Pancreas (tissue), 10 donors: ENCODE measurements at regions not wholly inside any gene's neighbourhood (a gene's known extent, or its start where the extent isn't known, plus 50 kb on each side); places are given as distances from the start of the nearest gene placed in this dataset.

ENCODE experiments used
- ATAC-seq, 4 donors: fragments of 200-7000 bp; cut with Tn5 transposase; one replicate each; pipeline versions ENCODE4 v1.8.0 to v1.9.1; 2020; ENCODE audit warnings: mild to moderate bottlenecking in 4 of 4, moderate library complexity in 4 of 4
- DNase-seq, 6 donors: peaks; one replicate each; pipeline ENCODE4 v3.0.0-alpha.2; 2020
- FAIRE-seq: peaks from 2 replicates; lab custom pipeline; 2012; peaks lifted over from hg19 to GRCh38; lab: Jason Lieb, UNC
- H3K27ac ChIP-seq, 4 donors: fragments of 200-600 bp; sonication (generic); 1 replicate in 3 of 4; 2 replicates in 1 of 4; pipeline versions ENCODE4 v1.5.0 to v1.8.0; 2020
- H3K27me3 ChIP-seq, 4 donors: fragments of 200-600 bp; one replicate each; pipeline ENCODE4 v1.8.0; 2021
- H3K36me3 ChIP-seq, 3 donors: fragments of 200-600 bp; sonication (generic) in 1 of 3; one replicate each; pipeline versions ENCODE4 v1.5.0 to v1.8.0; 2020 to 2021
- H3K4me1 ChIP-seq, 3 donors: fragments of 200-600 bp; one replicate each; pipeline ENCODE4 v1.8.0; 2021
- H3K4me3 ChIP-seq, 4 donors: fragments of 200-600 bp; sonication (generic) in 2 of 4; one replicate each; pipeline versions ENCODE4 v1.5.0 to v1.8.0; 2020 to 2021
- H3K9me3 ChIP-seq, 4 donors: fragments of 200-600 bp; one replicate each; pipeline ENCODE4 v1.8.0; 2021
- CTCF ChIP-seq, 4 donors: fragments of 200-600 bp; sonication (generic) in 3 of 4; IDR thresholded peaks; one replicate each; pipeline versions ENCODE4 v1.5.0 to v1.8.0; 2021; ENCODE audit warnings: antibody characterized with exemption in 4 of 4
- WGBS, 2 donors: extraction: QIAGEN DNeasy Blood & Tissue Kit; methylation state at CpG; one replicate each; pipeline ENCODE4 v1.1.7; 2013; 5-methylcytosine and 5-hydroxymethylcytosine counted together
- intact Hi-C, 3 donors: fragments of 100-400 bp; cut with DNase I; formaldehyde crosslinking; loops; one replicate each; pipeline versions ENCODE4 v1.11.1 to v1.14.2; 2022
- donor health status: healthy with polysubstance abuse.
- donor health status: DM: no; HTN: no; CAD: no; lungs with moderate emphysema.
- donor health status: DM: no; HTN: no; CAD: no.
- donor health status: control.
- donor health status: control.
- donor health status: Bipolar disorder and iron deficiency.
- donor health status: DM: yes; HTN: yes; CAD: no.
- donor health status: DM: no; HTN: no; CAD: no.
- donor health status: DM: no; HTN: no; CAD: no.
- donor health status: DM: yes; HTN: yes; CAD: no.

GRCh38 chr12:88273875-88274274, 131.8 kb downstream of the TMTC3 start:
- H3K9me3 ChIP-seq: peaks cover 0 to 3% (median 0%) of the 10 kb centered on the region in 4 donors

GRCh38 chr12:88291498-88292131, 149.5 kb downstream of the TMTC3 start:
- no peaks in the 10 kb centered on the region for H3K4me1 ChIP-seq
- no peak overlapping the region for H3K27ac ChIP-seq
- no peaks in the 10 kb centered on the region for H3K9me3 ChIP-seq
- no peak for FAIRE-seq
- no peak for TF ChIP-seq CTCF (IDR thresholded peaks at IDR 0.05)
- 68 to 69% methylated on average over 3 of the region's 3 CpGs for WGBS, 2 donors
- no peak overlapping the region for H3K4me3 ChIP-seq
- H3K27me3 ChIP-seq: no peaks in the 10 kb centered on the region
- ATAC-seq: peak in 1 of 4 donors; percentile 26
- DNase-seq: no peak
- H3K36me3 ChIP-seq: no peaks in the 10 kb centered on the region
- intact Hi-C loops: no loop called here

More at GRCh38 chr12:88273875-88274274, 131.8 kb downstream of the TMTC3 start:
- no peaks in the 10 kb centered on the region for H3K4me1 ChIP-seq
- no peak for TF ChIP-seq CTCF (IDR thresholded peaks at IDR 0.05)
- no peak overlapping the region for H3K4me3 ChIP-seq
- H3K27ac ChIP-seq: no peak overlapping the region
- WGBS, 2 donors: 75 to 82% methylated on average over 2 of the region's 2 CpGs
- ATAC-seq (no peak), FAIRE-seq (no peak), DNase-seq (no peak)
- H3K27me3 ChIP-seq: no peaks in the 10 kb centered on the region
- intact Hi-C loops: no loop called here
- no peaks in the 10 kb centered on the region for H3K36me3 ChIP-seq

- intact Hi-C loops: no loop called here
- no peaks in the 10 kb centered on the region for H3K9me3 ChIP-seq
These were observed 156.0 kb downstream of the TMTC3 start for GRCh38 chr12:88298014-88298682.

GRCh38 chr12:88298761-88299242, 156.7 kb downstream of the TMTC3 start:
- intact Hi-C loops: no loop called here
- Histone ChIP-seq H3K4me3 (no peak overlapping the region), H3K27me3 (no peaks in the 10 kb centered on the region), H3K9me3 (no peaks in the 10 kb centered on the region), H3K27ac (peak overlapping the region in 2 of 4 donors; percentile 17 to 29), H3K36me3 (no peaks in the 10 kb centered on the region), H3K4me1 (peaks cover 0 to 9% (median 5%) of the 10 kb centered on the region in 3 donors)
- WGBS, 2 donors: 75% methylated on average over 4 of the region's 4 CpGs
- no peak for TF ChIP-seq CTCF (IDR thresholded peaks at IDR 0.05)
- DNase-seq (no peak), FAIRE-seq (no peak), ATAC-seq (peak in 3 of 4 donors; percentile 66 to 90 (median 87))

More at GRCh38 chr12:88298014-88298682, 156.0 kb downstream of the TMTC3 start:
- Histone ChIP-seq H3K4me1 (peaks cover 0 to 9% (median 5%) of the 10 kb centered on the region in 3 donors), H3K4me3 (no peak overlapping the region), H3K27me3 (no peaks in the 10 kb centered on the region), H3K27ac (peak overlapping the region in 2 of 4 donors; percentile 20 to 29), H3K36me3 (no peaks in the 10 kb centered on the region)
- no peak for TF ChIP-seq CTCF (IDR thresholded peaks at IDR 0.05)
- ATAC-seq (no peak), FAIRE-seq (no peak), DNase-seq (no peak)
